GM12892 (cell line): ENCODE measurements at regions not wholly inside any gene's neighbourhood (a gene's known extent, or its start where the extent isn't known, plus 50 kb on each side); places are given as distances from the start of the nearest gene placed in this dataset.

Source experiments
- POLR2A ChIP-seq: IDR thresholded peaks from 2 replicates; pipeline ENCODE4 v1.6.1; 2011; ENCODE audit warnings: low read depth, low read length, control low read depth
- POLR2AphosphoS5 ChIP-seq: IDR thresholded peaks from 2 replicates; pipeline ENCODE4 v1.6.1; 2011; ENCODE audit warnings: low read depth, low read length, control low read depth

DNA sequence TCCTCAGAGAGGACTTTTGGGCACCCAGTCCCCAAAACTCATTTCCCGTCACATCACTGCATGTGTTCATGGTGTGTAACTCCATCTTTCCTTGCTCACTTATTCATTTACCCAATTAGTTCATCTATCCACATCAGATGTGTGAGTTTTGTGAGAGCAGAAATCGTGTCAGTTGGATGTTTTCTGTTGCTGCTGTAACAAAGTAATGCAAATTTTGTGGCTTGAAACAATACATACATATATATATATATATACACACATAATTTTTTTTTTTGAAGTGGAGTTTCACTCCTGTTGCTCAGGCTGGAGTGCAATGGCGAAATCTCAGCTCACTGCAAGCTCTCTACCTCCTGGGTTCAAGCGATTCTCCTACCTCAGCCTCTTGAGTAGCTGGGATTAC lies 70.5 kb upstream of the BOD1 start:
- TF ChIP-seq POLR2AphosphoS5 (no peak), POLR2A (no peak)
